Mesodermal cell (in vitro differentiated cells): ENCODE measurements at regions not wholly inside any gene's neighbourhood (a gene's known extent, or its start where the extent isn't known, plus 50 kb on each side); places are given as distances from the start of the nearest gene placed in this dataset.

Experiments used
- H3K27ac ChIP-seq: 2 replicates; pipeline ENCODE4 v1.7.0; 2013; ENCODE audit warnings: mild to moderate bottlenecking, low read depth, low read length, moderate library complexity; ENCODE audit not compliant: severe bottlenecking
- H3K36me3 ChIP-seq: 2 replicates; pipeline ENCODE4 v1.7.1; 2013; ENCODE audit warnings: mild to moderate bottlenecking, low read length, moderate library complexity; ENCODE audit not compliant: control insufficient read depth, insufficient read depth
- H3K4me1 ChIP-seq: one replicate; pipeline ENCODE4 v1.7.1; 2013; ENCODE audit warnings: mild to moderate bottlenecking, low read length; ENCODE audit not compliant: insufficient read depth, control insufficient read depth, poor library complexity, severe bottlenecking
- H3K4me3 ChIP-seq: 2 replicates; pipeline ENCODE4 v1.7.0; 2013; ENCODE audit warnings: low read length, control low read depth, mild to moderate bottlenecking; ENCODE audit not compliant: insufficient read depth, poor library complexity, severe bottlenecking; ENCODE audit errors: extremely low read depth
- H3K9me3 ChIP-seq: 2 replicates; pipeline ENCODE4 v1.7.1; 2013; ENCODE audit warnings: mild to moderate bottlenecking, low read length, moderate library complexity; ENCODE audit not compliant: control insufficient read depth
- WGBS, 2 experiments: methylation state at CpG; one replicate each; pipeline ENCODE4 v1.1.5; 2013; ENCODE audit warnings: missing lambda C conversion rate in 2 of 2; ENCODE audit not compliant: insufficient coverage in 2 of 2; 5-methylcytosine and 5-hydroxymethylcytosine counted together

- no peak overlapping the region for H3K4me3 ChIP-seq
- H3K4me1 ChIP-seq: no peaks in the 10 kb centered on the region
Measured at GRCh38 chr5:93886098-93886806, 144.9 kb upstream of the POU5F2 start.

GRCh38 chr5:93884254-93884653 lies 142.9 kb upstream of the POU5F2 start:
- no peaks in the 10 kb centered on the region for H3K4me1 ChIP-seq
- H3K9me3 ChIP-seq: no peaks in the 10 kb centered on the region
- H3K4me3 ChIP-seq: no peak overlapping the region
- no CpG with 5 or more reads among the region's 1 CpG for WGBS, 2 experiments
- H3K36me3 ChIP-seq: no peaks in the 10 kb centered on the region
- no peak overlapping the region for H3K27ac ChIP-seq

More at GRCh38 chr5:93886098-93886806, 144.9 kb upstream of the POU5F2 start:
- H3K27ac ChIP-seq: no peak overlapping the region
- no peaks in the 10 kb centered on the region for H3K9me3 ChIP-seq
- 94 to 95% methylated on average over 3 to 4 of the region's 7 CpGs for WGBS, 2 experiments
- H3K36me3 ChIP-seq: no peaks in the 10 kb centered on the region

GRCh38 chr5:93883459-93883858 lies 142.1 kb upstream of the POU5F2 start:
- Histone ChIP-seq H3K36me3 (no peaks in the 10 kb centered on the region), H3K9me3 (no peaks in the 10 kb centered on the region), H3K4me3 (no peak overlapping the region), H3K4me1 (no peaks in the 10 kb centered on the region), H3K27ac (no peak overlapping the region)
- no CpG with 5 or more reads among the region's 2 CpGs for WGBS, 2 experiments

- Histone ChIP-seq H3K9me3 (no peaks in the 10 kb centered on the region), H3K4me1 (peaks cover 5% of the 10 kb centered on the region), H3K27ac (no peak overlapping the region), H3K4me3 (no peak overlapping the region), H3K36me3 (no peaks in the 10 kb centered on the region)
- WGBS, 2 experiments: 80 to 100% methylated on average over 1 of the region's 1 CpG
Measured at GRCh38 chr5:93875693-93876092, 134.3 kb upstream of the POU5F2 start.

GRCh38 chr5:93874491-93874890 lies 133.1 kb upstream of the POU5F2 start:
- Histone ChIP-seq H3K27ac (no peak overlapping the region), H3K36me3 (no peaks in the 10 kb centered on the region), H3K4me1 (peaks cover 5% of the 10 kb centered on the region), H3K4me3 (no peak overlapping the region), H3K9me3 (no peaks in the 10 kb centered on the region)

- Histone ChIP-seq H3K36me3 (no peaks in the 10 kb centered on the region), H3K27ac (peak overlapping the region; percentile 33), H3K4me3 (no peak overlapping the region), H3K4me1 (peaks cover 5% of the 10 kb centered on the region), H3K9me3 (no peaks in the 10 kb centered on the region)
- 100% methylated on average over 1 of the region's 1 CpG; no CpG with 5 or more reads in 1 of the 2 experiments for WGBS, 2 experiments
Measured at GRCh38 chr5:93874080-93874479, 132.7 kb upstream of the POU5F2 start.

DNA sequence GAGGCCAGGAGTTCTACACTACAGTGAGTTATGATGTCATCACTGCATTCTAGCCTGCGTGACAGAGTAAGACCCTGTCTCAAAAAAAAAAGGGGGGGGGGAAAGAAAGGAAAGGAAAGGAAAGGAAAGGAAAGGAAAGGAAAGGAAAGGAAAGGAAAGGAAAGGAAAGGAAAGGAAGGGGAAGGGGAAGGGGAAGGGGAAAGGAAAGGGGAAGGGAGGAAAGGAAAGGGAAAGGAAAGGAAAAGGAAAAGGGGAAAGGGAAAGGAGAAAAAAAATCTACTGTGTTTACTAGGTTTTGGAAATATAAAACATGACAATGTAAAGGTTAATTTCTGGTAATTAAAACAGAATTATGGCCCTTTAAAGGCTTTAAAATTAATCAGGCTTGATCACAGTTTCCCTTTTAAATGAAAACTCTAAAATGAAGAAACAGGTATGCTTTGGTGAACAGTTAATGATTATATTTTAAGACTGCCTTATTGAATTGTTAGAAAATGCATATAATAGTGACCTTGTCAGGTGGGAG lies 131.9 kb upstream of the POU5F2 start:
- WGBS, 2 experiments: 40 to 67% methylated on average over 1 of the region's 1 CpG
- H3K9me3 ChIP-seq: no peaks in the 10 kb centered on the region

DNA sequence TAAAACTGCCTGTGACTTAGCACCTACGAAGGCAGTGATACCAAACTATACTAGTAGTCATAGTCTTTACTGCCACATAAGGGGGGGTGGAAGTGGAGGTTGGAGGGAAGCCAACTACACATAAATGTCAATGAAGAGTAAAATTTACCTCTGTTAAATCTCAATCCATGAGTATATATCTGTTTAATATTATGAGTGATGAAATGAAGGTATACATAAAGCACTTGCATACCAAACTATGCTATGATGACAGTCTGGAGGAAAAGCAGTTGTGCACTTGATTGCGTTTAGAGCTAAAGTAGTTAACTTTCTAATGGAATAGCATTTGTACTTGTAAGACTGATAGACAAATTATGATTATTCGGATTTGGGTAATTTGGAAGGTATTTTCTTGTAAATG lies 129.2 kb upstream of the POU5F2 start:
- Histone ChIP-seq H3K9me3 (no peaks in the 10 kb centered on the region), H3K4me1 (peaks cover 5% of the 10 kb centered on the region), H3K4me3 (no peak overlapping the region), H3K27ac (no peak overlapping the region), H3K36me3 (no peaks in the 10 kb centered on the region)
- 80 to 88% methylated on average over 1 to 2 of the region's 3 CpGs for WGBS, 2 experiments

More for the DNA sequence above, 131.9 kb upstream of the POU5F2 start:
- Histone ChIP-seq H3K4me3 (no peak overlapping the region), H3K4me1 (peaks cover 5% of the 10 kb centered on the region), H3K36me3 (no peaks in the 10 kb centered on the region), H3K27ac (no peak overlapping the region)

- no CpG with 5 or more reads among the region's 6 CpGs for WGBS, 2 experiments
- Histone ChIP-seq H3K36me3 (no peaks in the 10 kb centered on the region), H3K4me3 (no peak overlapping the region), H3K9me3 (no peaks in the 10 kb centered on the region), H3K4me1 (no peaks in the 10 kb centered on the region), H3K27ac (no peak overlapping the region)
Measured at GRCh38 chr5:93868851-93869250, 127.5 kb upstream of the POU5F2 start.

DNA sequence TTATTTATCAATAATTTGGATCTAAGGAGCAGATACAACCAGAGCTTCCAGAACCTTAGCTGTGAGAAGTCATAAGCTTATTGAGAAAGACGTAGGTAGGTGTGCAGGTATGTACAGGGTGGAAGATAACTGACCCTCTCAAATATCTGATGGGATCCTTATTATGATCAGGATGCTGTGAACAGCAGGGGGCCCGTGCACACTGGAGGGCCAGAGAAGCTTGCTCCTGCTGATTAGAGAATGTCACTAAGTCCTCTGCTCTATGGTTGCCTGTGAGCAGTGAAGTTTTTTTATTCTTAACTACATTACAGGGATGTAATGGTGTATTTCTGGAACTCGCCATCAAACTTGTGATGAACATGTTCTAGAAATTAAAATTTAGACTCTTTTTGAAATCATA lies 108.9 kb upstream of the POU5F2 start:
- Histone ChIP-seq H3K4me3 (no peak overlapping the region), H3K36me3 (no peaks in the 10 kb centered on the region), H3K9me3 (no peaks in the 10 kb centered on the region), H3K4me1 (no peaks in the 10 kb centered on the region), H3K27ac (peak overlapping the region; percentile 5)
- WGBS, 2 experiments: 56 to 100% methylated on average over 1 of the region's 3 CpGs

DNA sequence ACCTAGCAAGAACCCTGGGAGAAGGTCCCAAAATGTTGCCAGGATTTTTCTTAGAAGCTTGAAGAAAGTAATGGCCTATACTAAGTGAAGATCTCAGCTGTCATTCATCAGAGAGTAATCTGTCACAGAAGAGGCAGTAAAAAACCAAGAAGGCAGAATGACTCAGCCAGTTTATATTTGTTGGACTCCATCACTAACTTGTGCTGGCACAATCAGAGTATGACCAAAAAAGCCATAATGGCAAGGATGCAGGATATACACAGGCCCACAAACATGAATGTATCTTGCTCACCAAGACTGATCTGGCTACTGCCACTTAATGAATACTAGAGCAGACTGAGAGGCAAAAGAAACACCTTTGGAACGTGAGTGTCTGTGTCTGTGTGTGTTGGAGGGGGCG lies 104.0 kb upstream of the POU5F2 start:
- Histone ChIP-seq H3K4me3 (no peak overlapping the region), H3K27ac (no peak overlapping the region), H3K9me3 (peaks cover 4% of the 10 kb centered on the region), H3K4me1 (no peaks in the 10 kb centered on the region), H3K36me3 (no peaks in the 10 kb centered on the region)
- no CpG with 5 or more reads among the region's 2 CpGs for WGBS, 2 experiments
